IMR-90 (cell line): ENCODE measurements at regions not wholly inside any gene's neighbourhood (a gene's known extent, or its start where the extent isn't known, plus 50 kb on each side); places are given as distances from the start of the nearest gene placed in this dataset.

Experiments used
- ATAC-seq: fragments of 200-7000 bp; cut with Tn5 transposase; 2 replicates; pipeline ENCODE4 v1.9.1; 2020; ENCODE audit warnings: low read depth, mild to moderate bottlenecking, moderate library complexity
- BruUV-seq: library from RNA; stranded (reverse); fragments of 400-500 nt; replicated peaks from 2 replicates; lab custom pipeline; 2021; lab: Mats Ljungman, UMichigan
- CTCF ChIA-PET: fragments of 300-600 bp; formaldehyde crosslinking; extraction: SDS; loops from one replicate; lab custom pipeline; 2021; ENCODE audit warnings: antibody characterized with exemption; lab: Yijun Ruan, JAX
- POLR2A ChIA-PET: fragments of 300-600 bp; sonication (Branson Sonifier 250); formaldehyde crosslinking; loops from one replicate; lab custom pipeline; 2022; ENCODE audit warnings: antibody characterized with exemption; ENCODE audit not compliant: unreplicated experiment; lab: Charles Lee
- DNase-seq: peaks from one replicate; pipeline ENCODE4 v3.0.0; 2013
- H2AFZ ChIP-seq: replicated peaks from 2 replicates; pipeline ENCODE3; 2013; ENCODE audit warnings: low read length, mild to moderate bottlenecking; ENCODE audit not compliant: poor library complexity
- H2AK5ac ChIP-seq: 2 replicates; pipeline ENCODE4 v1.6.1; 2013; ENCODE audit warnings: low read depth, low read length, inconsistent platforms
- H2AK9ac ChIP-seq: replicated peaks from 2 replicates; pipeline ENCODE3; 2013; ENCODE audit warnings: mild to moderate bottlenecking, low read depth, low read length, moderate library complexity; ENCODE audit not compliant: poor library complexity
- H2BK120ac ChIP-seq: 2 replicates; pipeline ENCODE4 v1.6.1; 2013; ENCODE audit warnings: low read depth, low read length, inconsistent platforms
- H2BK15ac ChIP-seq: 3 replicates; pipeline ENCODE4 v1.6.1; 2013; ENCODE audit warnings: low read depth, low read length, inconsistent platforms
- H2BK20ac ChIP-seq: 2 replicates; pipeline ENCODE4 v1.6.1; 2013; ENCODE audit warnings: low read depth, mild to moderate bottlenecking, inconsistent platforms, low read length, moderate library complexity
- H2BK5ac ChIP-seq: 2 replicates; pipeline ENCODE4 v1.6.1; 2013; ENCODE audit warnings: mild to moderate bottlenecking, low read depth, low read length, inconsistent platforms; ENCODE audit not compliant: poor library complexity, severe bottlenecking
- H3K14ac ChIP-seq: replicated peaks from 2 replicates; pipeline ENCODE4 v1.6.1; 2013; ENCODE audit warnings: low read depth, low read length, inconsistent platforms
- H3K18ac ChIP-seq: 2 replicates; pipeline ENCODE4 v1.6.1; 2013; ENCODE audit warnings: low read depth, low read length, control low read depth
- H3K23ac ChIP-seq: 2 replicates; pipeline ENCODE4 v1.6.1; 2013; ENCODE audit warnings: low read depth, low read length, inconsistent platforms
- H3K27ac ChIP-seq: 2 replicates; pipeline ENCODE4 v1.5.1; 2013; ENCODE audit warnings: mild to moderate bottlenecking, control low read depth, low read length; ENCODE audit not compliant: insufficient read depth
- H3K27me3 ChIP-seq: 2 replicates; pipeline ENCODE4 v1.6.1; 2013; ENCODE audit warnings: low read length; ENCODE audit not compliant: control insufficient read depth, insufficient read depth
- H3K36me3 ChIP-seq: 2 replicates; pipeline ENCODE4 v1.6.1; 2013; ENCODE audit warnings: low read length, mixed read lengths; ENCODE audit not compliant: control insufficient read depth, insufficient read depth
- H3K4ac ChIP-seq: 2 replicates; pipeline ENCODE4 v1.6.1; 2013; ENCODE audit warnings: low read depth, low read length, inconsistent platforms
- H3K4me1 ChIP-seq: 2 replicates; pipeline ENCODE4 v1.6.1; 2013; ENCODE audit warnings: low read length, mixed read lengths; ENCODE audit not compliant: control insufficient read depth, insufficient read depth
- H3K4me2 ChIP-seq: 2 replicates; pipeline ENCODE4 v1.6.1; 2013; ENCODE audit warnings: low read depth, mild to moderate bottlenecking, control low read depth, low read length, moderate library complexity
- H3K4me3 ChIP-seq: 2 replicates; pipeline ENCODE4 v1.5.1; 2013; ENCODE audit warnings: low read depth, mild to moderate bottlenecking, control low read depth, low read length, moderate library complexity; ENCODE audit not compliant: insufficient read depth
- H3K56ac ChIP-seq: 2 replicates; pipeline ENCODE4 v1.6.1; 2013; ENCODE audit warnings: low read length, inconsistent platforms; ENCODE audit not compliant: insufficient read depth; ENCODE audit errors: extremely low read depth
- H3K79me1 ChIP-seq, 2 experiments: 2 replicates each; pipeline ENCODE4 v1.6.1; 2013; ENCODE audit warnings: low read length in 2 of 2, inconsistent platforms in 1 of 2, low read depth in 1 of 2
- H3K9ac ChIP-seq: 2 replicates; pipeline ENCODE4 v1.6.1; 2013; ENCODE audit warnings: low read depth, low read length, control low read depth
- H3K9me1 ChIP-seq: 2 replicates; pipeline ENCODE4 v1.6.1; 2013; ENCODE audit warnings: low read length, inconsistent platforms; ENCODE audit not compliant: insufficient read depth
- H3K9me3 ChIP-seq: 2 replicates; pipeline ENCODE4 v1.6.1; 2013; ENCODE audit warnings: low read length; ENCODE audit not compliant: control insufficient read depth, insufficient read depth
- H4K20me1 ChIP-seq: 2 replicates; pipeline ENCODE4 v1.6.1; 2013; ENCODE audit warnings: low read length, inconsistent platforms; ENCODE audit not compliant: insufficient read depth
- H4K5ac ChIP-seq: 2 replicates; pipeline ENCODE4 v1.6.1; 2013; ENCODE audit warnings: mild to moderate bottlenecking, low read depth, low read length, control low read depth
- H4K8ac ChIP-seq, 2 experiments: 2 replicates each; pipeline ENCODE4 v1.6.1; 2013; ENCODE audit warnings: low read depth in 2 of 2, low read length in 2 of 2, control low read depth in 1 of 2, inconsistent platforms in 1 of 2
- H4K91ac ChIP-seq: 2 replicates; pipeline ENCODE4 v1.6.1; 2013; ENCODE audit warnings: low read depth, low read length, inconsistent platforms; ENCODE audit not compliant: insufficient read depth
- BHLHE40 ChIP-seq: fragments of 150-350 bp; IDR thresholded peaks from 2 replicates; pipeline ENCODE4 v1.6.1; 2016; ENCODE audit warnings: mild to moderate bottlenecking, low read depth, low read length
- CEBPB ChIP-seq: IDR thresholded peaks from 2 replicates; pipeline ENCODE4 v1.6.1; 2012; ENCODE audit warnings: low read depth, low read length, improper control_type of control experiment
- CHD1 ChIP-seq: IDR thresholded peaks from 2 replicates; pipeline ENCODE4 v1.6.1; 2012; ENCODE audit warnings: low read depth, low read length, improper control_type of control experiment
- CTCF ChIP-seq: conservative IDR thresholded peaks from 2 replicates; pipeline ENCODE4 v1.5.1; 2012; ENCODE audit warnings: mild to moderate bottlenecking, low read depth, low read length, improper control_type of control experiment
- ELK1 ChIP-seq: fragments of 150-350 bp; IDR thresholded peaks from 2 replicates; pipeline ENCODE4 v1.6.1; 2016; ENCODE audit warnings: low read depth, mild to moderate bottlenecking, low read length, moderate library complexity, borderline replicate concordance
- FOS ChIP-seq: fragments of 150-350 bp; IDR thresholded peaks from 2 replicates; pipeline ENCODE4 v1.6.1; 2016; ENCODE audit warnings: low read depth, low read length
- MAFK ChIP-seq: IDR thresholded peaks from 2 replicates; pipeline ENCODE4 v1.6.1; 2012; ENCODE audit warnings: low read depth, low read length, improper control_type of control experiment
- MAZ ChIP-seq: IDR thresholded peaks from 2 replicates; pipeline ENCODE4 v1.6.1; 2012; ENCODE audit warnings: low read depth, mild to moderate bottlenecking, low read length, improper control_type of control experiment, moderate library complexity, borderline replicate concordance
- MXI1 ChIP-seq: IDR thresholded peaks from 2 replicates; pipeline ENCODE4 v1.6.1; 2012; ENCODE audit warnings: low read depth, mild to moderate bottlenecking, low read length, moderate library complexity, borderline replicate concordance
- NFE2L2 ChIP-seq: fragments of 150-350 bp; IDR thresholded peaks from 2 replicates; pipeline ENCODE4 v1.6.1; 2016; ENCODE audit warnings: low read depth, mild to moderate bottlenecking, low read length
- POLR2A ChIP-seq: IDR thresholded peaks from 2 replicates; pipeline ENCODE4 v1.6.1; 2012; ENCODE audit warnings: mild to moderate bottlenecking, low read depth, low read length
- RAD21 ChIP-seq: IDR thresholded peaks from 2 replicates; pipeline ENCODE4 v1.6.1; 2012; ENCODE audit warnings: low read length, improper control_type of control experiment
- RCOR1 ChIP-seq: IDR thresholded peaks from 2 replicates; pipeline ENCODE4 v1.6.1; 2012; ENCODE audit warnings: mild to moderate bottlenecking, low read length, improper control_type of control experiment; ENCODE audit not compliant: insufficient replicate concordance
- RFX5 ChIP-seq: IDR thresholded peaks from 2 replicates; pipeline ENCODE4 v1.8.0; 2012; ENCODE audit warnings: low read depth, mild to moderate bottlenecking, low read length, moderate library complexity
- SMC3 ChIP-seq: fragments of 150-350 bp; IDR thresholded peaks from 2 replicates; pipeline ENCODE4 v1.6.1; 2016; ENCODE audit warnings: low read depth, mild to moderate bottlenecking, antibody characterized with exemption, low read length, moderate library complexity
- USF2 ChIP-seq: fragments of 150-350 bp; IDR thresholded peaks from 2 replicates; pipeline ENCODE4 v1.6.1; 2017; ENCODE audit warnings: mild to moderate bottlenecking, antibody characterized with exemption, low read length, low read depth
- WGBS, 2 experiments: methylation state at CpG; one replicate each; pipeline versions ENCODE4 v1.1.5 to v1.1.7; 2013; ENCODE audit warnings: missing lambda C conversion rate in 2 of 2; ENCODE audit not compliant: insufficient read length in 1 of 2; ENCODE audit errors: extremely low coverage in 2 of 2; 5-methylcytosine and 5-hydroxymethylcytosine counted together
- dilution Hi-C: fragments of 300-500 bp; cut with HindIII; formaldehyde crosslinking; loops from one replicate; pipeline ENCODE4 v1.14.3; 2018; ENCODE audit warnings: low sequenced_read_pairs; ENCODE audit not compliant: unreplicated experiment
- in situ Hi-C: fragments of 300-500 bp; cut with MboI; formaldehyde crosslinking; loops from 3 replicates; pipeline ENCODE4 v1.14.3; 2019; ENCODE audit warnings: low sequenced_read_pairs, inconsistent platforms, mixed read lengths
- intact Hi-C: fragments of 100-400 bp; cut with micrococcal nuclease; formaldehyde crosslinking; loops from 2 replicates; pipeline ENCODE4 v1.10.0; 2022

- Histone ChIP-seq H3K4ac (no peak overlapping the region), H3K4me3 (no peak overlapping the region), H4K20me1 (no peaks in the 10 kb centered on the region), H3K56ac (no peak overlapping the region), H4K8ac (no peak overlapping the region), H3K14ac (no peak overlapping the region), H4K5ac (no peak overlapping the region), H3K23ac (no peak overlapping the region), H3K18ac (no peak overlapping the region), H2AFZ (no peak overlapping the region), H2BK15ac (no peak overlapping the region), H4K91ac (no peak overlapping the region), H2AK9ac (no peak overlapping the region), H3K79me1 (no peaks in the 10 kb centered on the region), H2BK20ac (no peak overlapping the region), H3K27me3 (no peaks in the 10 kb centered on the region), H3K9me1 (no peaks in the 10 kb centered on the region), H3K27ac (no peak overlapping the region), H3K9ac (no peak overlapping the region), H2BK120ac (no peak overlapping the region), H3K4me1 (no peaks in the 10 kb centered on the region), H2BK5ac (no peak overlapping the region), H3K9me3 (no peaks in the 10 kb centered on the region), H3K4me2 (no peak overlapping the region), H2AK5ac (no peak overlapping the region), H3K36me3 (no peaks in the 10 kb centered on the region)
- dilution Hi-C loops (no loop called here), in situ Hi-C loops (no loop called here), intact Hi-C loops (no loop called here)
- WGBS, 2 experiments, result no CpG with 5 or more reads among the region's 3 CpGs
- no peak for ATAC-seq
- CTCF ChIA-PET, result no interaction called here
- no peak for DNase-seq
- no TSS peak for BruUV-seq
- TF ChIP-seq MAZ (no peak), RAD21 (no peak), ELK1 (no peak), CHD1 (no peak), MAFK (no peak), RFX5 (no peak), CEBPB (no peak), USF2 (no peak), NFE2L2 (no peak), RCOR1 (no peak), SMC3 (no peak), CTCF (no peak), BHLHE40 (no peak), FOS (no peak), MXI1 (no peak), POLR2A (no peak)
- POLR2A ChIA-PET, result no interaction called here
Observed at GRCh38 chr18:33924576-33924975, 300.1 kb downstream of the NOL4 start.
